GM13976 (cell line): ENCODE measurements at regions not wholly inside any gene's neighbourhood (a gene's known extent, or its start where the extent isn't known, plus 50 kb on each side); places are given as distances from the start of the nearest gene placed in this dataset.
A peak's percentile ranks its signal among the peaks of the same experiment; 100 is the strongest.
"Not testable (repeated sequence)": the region's sequence is repeated elsewhere in the genome, so short reads cannot be mapped to it uniquely, and the experiment has no call there.

ENCODE experiments used
- DNase-seq: peaks from one replicate; pipeline ENCODE4 v3.0.0; 2012; ENCODE audit warnings: low spot score
- in situ Hi-C: fragments of 300-500 bp; cut with MboI; formaldehyde crosslinking; loops from one replicate; pipeline ENCODE4 v1.12.0; 2022; ENCODE audit warnings: low sequenced_read_pairs, mixed read lengths, inconsistent platforms; ENCODE audit not compliant: unreplicated experiment
- TF ChIP-seq, protein P1 (sequence below): IDR thresholded peaks from 2 replicates; pipeline ENCODE4 v1.5.1; 2012; ENCODE audit warnings: borderline replicate concordance, mild to moderate bottlenecking; ENCODE audit not compliant: insufficient read depth; ENCODE audit errors: extremely low read depth, missing control alignments, control extremely low read depth

DNA sequence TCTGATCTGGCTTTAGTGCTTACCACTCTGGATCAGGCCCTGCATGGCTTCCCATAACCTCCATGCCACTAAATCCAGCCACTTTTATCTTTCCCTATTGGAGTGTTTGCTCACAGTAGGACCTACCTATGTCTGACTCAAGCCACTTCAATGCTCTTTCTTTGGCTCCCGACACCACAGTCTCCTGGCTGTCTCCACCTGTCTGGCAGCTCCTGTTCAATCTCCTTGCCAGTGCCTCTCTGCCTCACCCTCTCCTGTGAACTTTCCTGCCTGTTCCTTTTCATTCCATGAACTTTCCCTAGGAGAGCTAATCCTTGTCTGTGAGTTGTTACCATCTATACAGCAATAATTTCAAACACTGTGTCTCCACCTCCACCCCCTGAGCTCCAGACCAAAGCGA is 82.6 kb upstream of the UCN3 start:
- in situ Hi-C loops: no loop called here

DNA sequence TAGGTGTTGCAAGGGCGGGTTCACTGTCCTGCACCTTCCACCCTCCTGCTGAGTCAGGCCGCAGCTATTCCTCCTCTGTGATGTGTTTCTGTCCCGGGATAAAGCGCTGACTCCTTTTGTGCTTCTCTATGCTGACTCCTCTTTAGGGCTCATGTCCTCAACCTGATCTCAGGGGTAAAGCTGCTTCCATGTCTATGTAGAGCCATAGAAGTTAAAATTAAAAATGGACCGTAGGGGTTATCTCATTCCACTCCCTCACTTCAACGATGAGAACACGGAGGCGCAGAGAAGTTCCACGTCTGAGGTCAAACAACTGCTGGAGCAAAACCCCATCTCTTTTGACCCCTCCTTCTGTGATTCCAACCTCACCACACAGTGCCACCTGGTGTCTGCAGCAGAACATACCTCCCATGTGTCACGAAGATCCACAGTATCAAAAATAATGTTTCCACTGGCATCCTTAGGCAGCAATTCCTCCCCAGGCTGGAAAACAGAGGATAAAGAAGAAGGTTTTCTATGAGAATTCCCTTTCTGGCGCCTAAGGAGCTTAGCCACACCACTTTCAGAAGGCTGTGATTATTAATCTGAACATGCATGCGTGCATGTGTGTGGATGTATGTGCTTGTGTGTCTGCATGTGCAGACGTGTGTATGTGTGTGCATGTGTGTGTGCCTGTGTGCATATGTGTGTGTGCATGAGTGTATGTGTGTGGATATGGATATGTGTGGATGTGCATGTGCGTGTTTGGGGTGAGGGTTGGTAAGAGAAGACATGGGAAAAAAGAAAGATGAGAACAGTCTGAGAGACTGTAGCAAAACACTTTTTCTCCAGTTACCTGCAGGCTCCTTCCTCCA is 81.2 kb upstream of the UCN3 start:
- in situ Hi-C loops: no loop called here
- TF ChIP-seq, protein P1, sequence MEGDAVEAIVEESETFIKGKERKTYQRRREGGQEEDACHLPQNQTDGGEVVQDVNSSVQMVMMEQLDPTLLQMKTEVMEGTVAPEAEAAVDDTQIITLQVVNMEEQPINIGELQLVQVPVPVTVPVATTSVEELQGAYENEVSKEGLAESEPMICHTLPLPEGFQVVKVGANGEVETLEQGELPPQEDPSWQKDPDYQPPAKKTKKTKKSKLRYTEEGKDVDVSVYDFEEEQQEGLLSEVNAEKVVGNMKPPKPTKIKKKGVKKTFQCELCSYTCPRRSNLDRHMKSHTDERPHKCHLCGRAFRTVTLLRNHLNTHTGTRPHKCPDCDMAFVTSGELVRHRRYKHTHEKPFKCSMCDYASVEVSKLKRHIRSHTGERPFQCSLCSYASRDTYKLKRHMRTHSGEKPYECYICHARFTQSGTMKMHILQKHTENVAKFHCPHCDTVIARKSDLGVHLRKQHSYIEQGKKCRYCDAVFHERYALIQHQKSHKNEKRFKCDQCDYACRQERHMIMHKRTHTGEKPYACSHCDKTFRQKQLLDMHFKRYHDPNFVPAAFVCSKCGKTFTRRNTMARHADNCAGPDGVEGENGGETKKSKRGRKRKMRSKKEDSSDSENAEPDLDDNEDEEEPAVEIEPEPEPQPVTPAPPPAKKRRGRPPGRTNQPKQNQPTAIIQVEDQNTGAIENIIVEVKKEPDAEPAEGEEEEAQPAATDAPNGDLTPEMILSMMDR: peak; percentile 55
- no peak for DNase-seq

More for the DNA sequence above, 82.6 kb upstream of the UCN3 start:
- DNase-seq: no peak
- TF ChIP-seq, protein P1: no peak

DNA sequence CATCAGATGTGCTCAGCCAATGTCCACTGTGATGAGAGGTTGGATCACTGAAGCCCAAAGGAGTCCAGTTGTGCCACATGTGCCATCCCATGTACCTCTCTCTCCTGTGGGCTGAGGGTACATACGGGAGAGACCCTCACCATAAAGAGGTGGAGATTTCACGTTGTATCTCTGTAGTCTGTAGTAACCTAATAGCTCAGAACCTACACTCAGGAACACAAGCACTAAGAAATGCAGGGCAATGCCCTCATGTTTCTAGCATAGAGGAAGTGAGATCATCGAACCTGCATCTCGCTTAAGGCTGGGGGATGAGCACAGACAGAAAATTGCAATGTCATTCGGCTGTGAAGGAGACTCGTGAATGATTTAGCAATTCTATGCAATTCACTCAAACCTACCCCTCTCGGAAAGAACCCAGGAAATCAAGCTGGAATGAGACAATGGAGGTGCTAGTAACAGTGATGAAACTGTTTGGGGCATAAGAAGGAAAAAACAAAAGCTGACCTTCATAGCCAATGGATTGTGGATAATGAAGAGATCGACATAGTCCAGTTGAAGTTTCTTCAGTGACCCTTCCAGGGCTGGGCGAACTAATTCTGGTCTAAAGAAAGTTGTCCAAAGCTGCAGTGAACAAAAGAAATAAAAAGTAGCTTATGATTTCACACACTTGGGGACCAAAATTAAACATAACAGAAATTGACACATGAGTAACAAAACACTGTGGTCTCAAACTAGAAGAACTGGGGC is 80.3 kb upstream of the UCN3 start:
- TF ChIP-seq, protein P1: no peak
- in situ Hi-C loops: no loop called here
- no peak for DNase-seq

DNA sequence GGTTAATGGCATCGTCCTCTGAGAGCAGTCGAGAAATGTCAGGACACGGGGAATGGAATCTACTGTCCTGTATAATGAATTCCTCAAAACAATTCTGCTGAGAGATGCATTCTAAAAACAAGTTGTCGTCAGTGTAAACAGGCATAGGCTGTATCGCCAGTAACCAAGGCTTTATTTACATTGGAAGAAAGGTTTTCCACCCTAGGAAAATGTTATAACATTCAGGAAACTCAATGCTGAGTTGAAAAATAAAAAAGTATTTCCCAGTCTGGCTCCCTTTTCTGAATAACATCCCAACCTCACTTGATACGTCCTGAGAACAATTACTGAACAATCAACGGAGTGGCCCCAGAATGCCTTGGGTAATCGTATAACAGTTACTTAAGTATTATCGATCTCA is 79.6 kb upstream of the UCN3 start:
- no peak for DNase-seq
- TF ChIP-seq, protein P1: no peak
- in situ Hi-C loops: no loop called here

DNA sequence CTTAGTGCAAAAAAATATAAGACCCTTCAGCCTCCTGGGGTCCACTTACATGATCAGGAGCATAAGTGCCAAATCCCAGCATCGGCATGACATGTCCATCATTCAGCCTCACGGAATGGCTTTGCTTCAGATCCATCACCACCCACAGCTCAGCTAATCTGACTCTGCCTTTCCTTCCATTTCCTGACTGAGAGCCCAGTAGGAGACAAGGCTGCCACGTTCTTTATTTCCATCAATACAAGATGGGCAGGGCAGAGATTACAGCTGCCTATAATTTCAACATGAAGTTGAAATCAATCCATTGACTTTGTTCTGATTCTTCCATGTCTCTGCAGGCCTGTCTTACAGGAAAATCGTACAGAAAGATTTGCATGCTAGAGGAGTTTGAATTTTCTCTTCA is 76.4 kb upstream of the UCN3 start:
- TF ChIP-seq, protein P1: no peak
- no peak for DNase-seq
- in situ Hi-C loops: no loop called here

DNA sequence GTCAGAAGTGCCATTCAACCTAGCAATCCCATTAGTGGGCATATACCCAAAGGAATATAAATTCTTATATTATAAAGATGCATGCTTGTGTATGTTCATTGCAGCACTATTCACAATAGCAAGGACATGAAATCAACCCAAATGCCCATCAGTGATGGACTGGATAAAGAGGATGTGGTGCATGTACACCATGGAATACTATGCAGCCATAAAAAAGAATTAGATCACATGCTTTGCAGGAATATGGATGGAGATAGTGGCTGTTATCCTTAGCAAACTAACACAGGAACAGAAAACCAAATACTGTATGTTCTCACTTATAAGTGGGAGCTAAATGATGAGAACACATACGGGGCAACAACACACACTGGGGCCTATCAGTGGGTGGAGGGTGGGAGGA is 75.5 kb upstream of the UCN3 start:
- DNase-seq, in situ Hi-C loops: not testable (repeated sequence)
